OCI-LY1 (cell line): ENCODE measurements at regions not wholly inside any gene's neighbourhood (a gene's known extent, or its start where the extent isn't known, plus 50 kb on each side); places are given as distances from the start of the nearest gene placed in this dataset.

Experiments
- H2AFZ ChIP-seq: fragments of 200-600 bp; sonication (generic), shearing (Covaris generic); 2 replicates; pipeline ENCODE4 v1.6.0; 2014; ENCODE audit warnings: antibody characterized with exemption, mild to moderate bottlenecking, low read length
- H3F3A ChIP-seq: fragments of 200-600 bp; sonication (generic), shearing (Covaris generic); 2 replicates; pipeline ENCODE4 v1.6.0; 2014; ENCODE audit warnings: mild to moderate bottlenecking, antibody characterized with exemption, low read length, moderate library complexity; ENCODE audit not compliant: insufficient read depth
- H3K27ac ChIP-seq: fragments of 200-600 bp; sonication (generic); 2 replicates; pipeline ENCODE4 v1.5.1; 2014; ENCODE audit warnings: low read length, mixed run types, mild to moderate bottlenecking, low read depth; ENCODE audit not compliant: poor library complexity, severe bottlenecking
- H3K27me3 ChIP-seq: fragments of 200-600 bp; sonication (generic); 2 replicates; pipeline ENCODE4 v1.6.0; 2014; ENCODE audit warnings: antibody characterized with exemption, mild to moderate bottlenecking, low read length, moderate library complexity; ENCODE audit not compliant: insufficient read depth
- H3K36me3 ChIP-seq: fragments of 200-600 bp; sonication (generic); 2 replicates; pipeline ENCODE4 v1.6.1; 2014; ENCODE audit warnings: mild to moderate bottlenecking, antibody characterized with exemption, low read length, moderate library complexity, mixed read lengths; ENCODE audit not compliant: insufficient read depth
- H3K4me1 ChIP-seq: fragments of 200-600 bp; sonication (generic); 2 replicates; pipeline ENCODE4 v1.5.1; 2014; ENCODE audit warnings: mild to moderate bottlenecking, low read length, moderate library complexity; ENCODE audit not compliant: insufficient read depth, severe bottlenecking
- H3K4me2 ChIP-seq: fragments of 200-600 bp; sonication (generic), shearing (Covaris generic); 2 replicates; pipeline ENCODE4 v1.6.1; 2014; ENCODE audit warnings: low read length
- H3K4me3 ChIP-seq: fragments of 200-600 bp; sonication (generic); 2 replicates; pipeline ENCODE4 v1.5.1; 2014; ENCODE audit warnings: low read length, low read depth, mild to moderate bottlenecking, mixed read lengths; ENCODE audit not compliant: poor library complexity, severe bottlenecking
- H3K79me2 ChIP-seq: fragments of 200-600 bp; shearing (Covaris generic); 2 replicates; pipeline ENCODE4 v1.6.1; 2016; ENCODE audit warnings: mixed run types, low read length, mixed read lengths; ENCODE audit not compliant: insufficient read depth
- H3K9ac ChIP-seq: fragments of 200-600 bp; sonication (generic), shearing (Covaris generic); 2 replicates; pipeline ENCODE4 v1.6.1; 2014; ENCODE audit warnings: mild to moderate bottlenecking, low read length, mixed read lengths
- H3K9me2 ChIP-seq: fragments of 200-600 bp; sonication (generic), shearing (Covaris generic); 2 replicates; pipeline ENCODE4 v1.6.1; 2014; ENCODE audit warnings: low read depth, mild to moderate bottlenecking, low read length, mixed read lengths
- H3K9me3 ChIP-seq: fragments of 200-600 bp; shearing (Covaris generic); 2 replicates; pipeline ENCODE4 v1.6.1; 2014; ENCODE audit warnings: low read length, mixed read lengths
- H4K20me1 ChIP-seq: fragments of 200-600 bp; sonication (generic), shearing (Covaris generic); 2 replicates; pipeline ENCODE4 v1.6.0; 2016; ENCODE audit warnings: mild to moderate bottlenecking, low read length; ENCODE audit not compliant: insufficient read depth
- CTCF ChIP-seq: fragments of 200-600 bp; sonication (generic), shearing (Covaris generic); IDR thresholded peaks from 2 replicates; pipeline ENCODE4 v1.5.1; 2017; ENCODE audit warnings: mild to moderate bottlenecking, antibody characterized with exemption, low read length, moderate library complexity, mixed read lengths
- EZH2 ChIP-seq: fragments of 200-600 bp; sonication (generic), shearing (Covaris generic); IDR thresholded peaks from 2 replicates; pipeline ENCODE4 v1.8.0; 2017; ENCODE audit warnings: borderline replicate concordance, mixed run types, mild to moderate bottlenecking, antibody characterized with exemption, low read length, moderate library complexity, mixed read lengths

- no peak overlapping the region for H3K27ac ChIP-seq
- no peaks in the 10 kb centered on the region for H3K79me2 ChIP-seq
- H2AFZ ChIP-seq, result no peak overlapping the region
- H3K36me3 ChIP-seq, result no peaks in the 10 kb centered on the region
- TF ChIP-seq EZH2 (no peak), CTCF (no peak)
- no peaks in the 10 kb centered on the region for H3F3A ChIP-seq
- no peaks in the 10 kb centered on the region for H3K9me2 ChIP-seq
- no peaks in the 10 kb centered on the region; the same call in 1 of the 2 replicates for H3K27me3 ChIP-seq
- H3K4me1 ChIP-seq, result no peaks in the 10 kb centered on the region
- H4K20me1 ChIP-seq, result no peaks in the 10 kb centered on the region
- H3K4me2 ChIP-seq, result no peak overlapping the region
- H3K9ac ChIP-seq, result no peak overlapping the region
- no peaks in the 10 kb centered on the region for H3K9me3 ChIP-seq
- H3K4me3 ChIP-seq, result no peak overlapping the region
Observed at GRCh38 chr20:21021472-21021790, 84.7 kb downstream of the LINC00237 start.

- Histone ChIP-seq H3K27me3 (no peaks in the 10 kb centered on the region; the same call in 1 of the 2 replicates), H3K4me3 (no peak overlapping the region), H3K4me2 (no peak overlapping the region), H3K79me2 (no peaks in the 10 kb centered on the region), H3K36me3 (no peaks in the 10 kb centered on the region), H3K9me3 (no peaks in the 10 kb centered on the region), H3F3A (no peaks in the 10 kb centered on the region), H4K20me1 (no peaks in the 10 kb centered on the region), H3K4me1 (no peaks in the 10 kb centered on the region), H3K27ac (no peak overlapping the region), H2AFZ (no peak overlapping the region), H3K9me2 (no peaks in the 10 kb centered on the region), H3K9ac (no peak overlapping the region)
- TF ChIP-seq EZH2 (no peak), CTCF (no peak)
Observed at GRCh38 chr20:21020659-21021471, 85.3 kb downstream of the LINC00237 start.

- H3K4me2 ChIP-seq, result no peak overlapping the region
- H3K9me2 ChIP-seq, result no peaks in the 10 kb centered on the region
- H3K36me3 ChIP-seq, result no peaks in the 10 kb centered on the region
- no peaks in the 10 kb centered on the region for H3K9me3 ChIP-seq
- no peaks in the 10 kb centered on the region for H4K20me1 ChIP-seq
- H3K4me1 ChIP-seq, result no peaks in the 10 kb centered on the region
- H2AFZ ChIP-seq, result no peak overlapping the region
- no peak overlapping the region for H3K9ac ChIP-seq
- H3K4me3 ChIP-seq, result no peak overlapping the region
- no peaks in the 10 kb centered on the region for H3F3A ChIP-seq
- no peak overlapping the region for H3K27ac ChIP-seq
- no peak for TF ChIP-seq CTCF
- no peak for TF ChIP-seq EZH2
- H3K27me3 ChIP-seq, result no peaks in the 10 kb centered on the region; the same call in 1 of the 2 replicates
- H3K79me2 ChIP-seq, result no peaks in the 10 kb centered on the region
Observed at GRCh38 chr20:21019814-21020658, 86.1 kb downstream of the LINC00237 start.
